PC-9 (cell line): ENCODE measurements at regions not wholly inside any gene's neighbourhood (a gene's known extent, or its start where the extent isn't known, plus 50 kb on each side); places are given as distances from the start of the nearest gene placed in this dataset.

Experiments
- BruUV-seq: library from RNA; stranded (reverse); fragments of 400-500 nt; replicated peaks from 2 replicates; lab custom pipeline; 2021; lab: Mats Ljungman, UMichigan
- CTCF ChIA-PET: fragments of 300-600 bp; sonication (Branson Sonifier 250); formaldehyde crosslinking; loops from one replicate; lab custom pipeline; 2022; ENCODE audit warnings: antibody characterized with exemption; lab: Charles Lee
- POLR2A ChIA-PET: fragments of 300-600 bp; sonication (Branson Sonifier 250); formaldehyde crosslinking; loops from one replicate; lab custom pipeline; 2022; ENCODE audit warnings: antibody characterized with exemption; ENCODE audit not compliant: unreplicated experiment; lab: Charles Lee
- DNase-seq, 2 experiments: peaks; one replicate each; pipeline versions ENCODE4 v3.0.0 to v3.0.0-alpha.2; 2015 to 2022; ENCODE audit warnings: mixed read lengths in 1 of 2
- H2AFZ ChIP-seq: fragments of 200-600 bp; sonication (generic); 2 replicates; pipeline ENCODE4 v1.8.1; 2017; ENCODE audit warnings: antibody characterized with exemption
- H3F3A ChIP-seq: fragments of 200-600 bp; sonication (generic); 2 replicates; pipeline ENCODE4 v1.8.1; 2017; ENCODE audit warnings: antibody characterized with exemption, mild to moderate bottlenecking, low read depth; ENCODE audit not compliant: insufficient read depth
- H3K27ac ChIP-seq: fragments of 200-600 bp; sonication (generic); 2 replicates; pipeline ENCODE4 v1.6.1; 2016; ENCODE audit warnings: mixed run types
- H3K27me3 ChIP-seq: fragments of 200-600 bp; sonication (generic); 2 replicates; pipeline ENCODE4 v1.6.1; 2016; ENCODE audit warnings: low read depth, mixed run types; ENCODE audit not compliant: insufficient read depth
- H3K36me3 ChIP-seq: fragments of 200-600 bp; sonication (generic); 2 replicates; pipeline ENCODE4 v1.6.1; 2016; ENCODE audit warnings: low read depth, mixed run types
- H3K4me1 ChIP-seq: fragments of 200-600 bp; sonication (generic); replicated peaks from 2 replicates; pipeline ENCODE4 v1.6.1; 2016; ENCODE audit warnings: mixed run types; ENCODE audit not compliant: insufficient read depth
- H3K4me2 ChIP-seq: fragments of 200-600 bp; sonication (generic); 2 replicates; pipeline ENCODE4 v1.6.1; 2017; ENCODE audit warnings: mixed run types
- H3K4me3 ChIP-seq: fragments of 200-600 bp; sonication (generic); 2 replicates; pipeline ENCODE4 v1.6.1; 2016; ENCODE audit warnings: mixed run types
- H3K79me2 ChIP-seq: fragments of 200-600 bp; sonication (generic); 2 replicates; pipeline ENCODE4 v1.6.1; 2017; ENCODE audit warnings: low read depth, mixed run types
- H3K9me2 ChIP-seq: fragments of 200-600 bp; sonication (generic); 2 replicates; pipeline ENCODE4 v1.8.1; 2017; ENCODE audit warnings: mild to moderate bottlenecking; ENCODE audit not compliant: insufficient read depth
- H3K9me3 ChIP-seq: fragments of 200-600 bp; sonication (generic); 2 replicates; pipeline ENCODE4 v1.8.1; 2016; ENCODE audit warnings: low read depth; ENCODE audit not compliant: insufficient read depth
- H4K20me1 ChIP-seq: fragments of 200-600 bp; sonication (generic); 2 replicates; pipeline ENCODE4 v1.8.1; 2017; ENCODE audit not compliant: insufficient read depth
- EZH2 ChIP-seq: fragments of 200-600 bp; sonication (generic); IDR thresholded peaks from 2 replicates; pipeline ENCODE4 v1.8.0; 2017; ENCODE audit warnings: antibody characterized with exemption, low read depth
- intact Hi-C: fragments of 100-400 bp; cut with micrococcal nuclease; formaldehyde crosslinking; loops from one replicate; pipeline ENCODE4 v1.10.0; 2022; ENCODE audit not compliant: unreplicated experiment
- TF ChIP-seq, protein P1 (sequence below): fragments of 200-600 bp; sonication (generic); conservative IDR thresholded peaks from 2 replicates; pipeline ENCODE4 v1.6.1; 2017; ENCODE audit warnings: mixed run types, antibody characterized with exemption, mild to moderate bottlenecking, moderate library complexity

- no peak overlapping the region for H2AFZ ChIP-seq
- ChIA-PET POLR2A (no interaction called here), CTCF (interaction anchor here (0.7 kb wide), 1 partner anchor 8 kb away, joined by 3 read pairs; no protein-coding TSS in a partner anchor)
- no peak overlapping the region for H3K27ac ChIP-seq
- H3F3A ChIP-seq: no peaks in the 10 kb centered on the region
- DNase-seq: no peak
- TF ChIP-seq, protein P1, sequence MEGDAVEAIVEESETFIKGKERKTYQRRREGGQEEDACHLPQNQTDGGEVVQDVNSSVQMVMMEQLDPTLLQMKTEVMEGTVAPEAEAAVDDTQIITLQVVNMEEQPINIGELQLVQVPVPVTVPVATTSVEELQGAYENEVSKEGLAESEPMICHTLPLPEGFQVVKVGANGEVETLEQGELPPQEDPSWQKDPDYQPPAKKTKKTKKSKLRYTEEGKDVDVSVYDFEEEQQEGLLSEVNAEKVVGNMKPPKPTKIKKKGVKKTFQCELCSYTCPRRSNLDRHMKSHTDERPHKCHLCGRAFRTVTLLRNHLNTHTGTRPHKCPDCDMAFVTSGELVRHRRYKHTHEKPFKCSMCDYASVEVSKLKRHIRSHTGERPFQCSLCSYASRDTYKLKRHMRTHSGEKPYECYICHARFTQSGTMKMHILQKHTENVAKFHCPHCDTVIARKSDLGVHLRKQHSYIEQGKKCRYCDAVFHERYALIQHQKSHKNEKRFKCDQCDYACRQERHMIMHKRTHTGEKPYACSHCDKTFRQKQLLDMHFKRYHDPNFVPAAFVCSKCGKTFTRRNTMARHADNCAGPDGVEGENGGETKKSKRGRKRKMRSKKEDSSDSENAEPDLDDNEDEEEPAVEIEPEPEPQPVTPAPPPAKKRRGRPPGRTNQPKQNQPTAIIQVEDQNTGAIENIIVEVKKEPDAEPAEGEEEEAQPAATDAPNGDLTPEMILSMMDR: no peak
- TF ChIP-seq EZH2: no peak
- H3K9me3 ChIP-seq: no peaks in the 10 kb centered on the region
- intact Hi-C loops: loop anchor here (5.0 kb wide), 1 partner anchor 109 kb away; no protein-coding TSS in a partner anchor
- no peaks in the 10 kb centered on the region for H3K27me3 ChIP-seq
- no peak overlapping the region for H3K4me3 ChIP-seq
- peaks cover 20% of the 10 kb centered on the region for H3K4me1 ChIP-seq
- no peaks in the 10 kb centered on the region for H3K9me2 ChIP-seq
- H3K79me2 ChIP-seq: no peaks in the 10 kb centered on the region
- H3K4me2 ChIP-seq: no peak overlapping the region
- no TSS peak for BruUV-seq
- no peaks in the 10 kb centered on the region for H4K20me1 ChIP-seq
- H3K36me3 ChIP-seq: no peaks in the 10 kb centered on the region
These were observed 673.9 kb upstream of the KLF4 start for GRCh38 chr9:108163321-108164005.

GRCh38 chr9:108162664-108163063, 673.1 kb upstream of the KLF4 start:
- peaks cover 20% of the 10 kb centered on the region for H3K4me1 ChIP-seq
- no peak overlapping the region for H2AFZ ChIP-seq
- no peak overlapping the region for H3K27ac ChIP-seq
- H3K36me3 ChIP-seq: no peaks in the 10 kb centered on the region
- H3K9me2 ChIP-seq: no peaks in the 10 kb centered on the region
- H3K79me2 ChIP-seq: no peaks in the 10 kb centered on the region
- no TSS peak for BruUV-seq
- ChIA-PET POLR2A (interaction anchor here (0.6 kb wide), 2 partner anchors 411 to 451 kb away, joined by 3 read pairs; no protein-coding TSS in a partner anchor), CTCF (interaction anchor here (0.7 kb wide), 1 partner anchor 811 kb away, joined by 3 read pairs; no protein-coding TSS in a partner anchor)
- intact Hi-C loops: loop anchor here (5.0 kb wide), 1 partner anchor 110 kb away; no protein-coding TSS in a partner anchor
- H3K9me3 ChIP-seq: no peaks in the 10 kb centered on the region
- H4K20me1 ChIP-seq: no peaks in the 10 kb centered on the region
- no peaks in the 10 kb centered on the region for H3F3A ChIP-seq
- no peak for DNase-seq
- H3K4me2 ChIP-seq: no peak overlapping the region
- H3K27me3 ChIP-seq: no peaks in the 10 kb centered on the region
- no peak overlapping the region for H3K4me3 ChIP-seq
- TF ChIP-seq, protein P1: no peak
- no peak for TF ChIP-seq EZH2

DNA sequence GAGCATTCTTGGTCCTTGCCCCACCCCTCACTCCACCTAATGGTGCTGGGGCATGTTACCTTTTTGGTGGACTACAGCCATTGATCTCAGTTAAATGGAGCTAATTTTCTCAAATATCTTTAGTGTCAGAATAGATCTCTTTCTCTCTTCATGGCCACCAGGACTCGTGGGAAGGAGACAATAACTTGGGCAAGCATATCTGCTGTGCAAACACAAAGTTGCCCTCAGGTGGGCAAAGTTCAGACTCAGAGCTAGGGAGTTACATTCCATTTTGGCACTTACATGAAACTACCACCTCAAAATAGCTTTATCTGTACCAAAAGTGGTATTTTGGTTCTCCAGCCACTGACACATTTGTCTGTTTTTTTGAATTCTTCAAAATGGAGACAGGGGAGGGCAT, 671.9 kb upstream of the KLF4 start:
- TF ChIP-seq, protein P1: no peak
- no peak for TF ChIP-seq EZH2
- H3K9me2 ChIP-seq: no peaks in the 10 kb centered on the region
- intact Hi-C loops: loop anchor here (5.0 kb wide), 1 partner anchor 111 kb away; no protein-coding TSS in a partner anchor
- POLR2A ChIA-PET: no interaction called here
- no TSS peak for BruUV-seq
- H3K36me3 ChIP-seq: no peaks in the 10 kb centered on the region
- DNase-seq: no peak
- CTCF ChIA-PET: no interaction called here
- H3K27ac ChIP-seq: no peak overlapping the region
- H3F3A ChIP-seq: no peaks in the 10 kb centered on the region
- no peaks in the 10 kb centered on the region for H3K79me2 ChIP-seq
- H3K4me1 ChIP-seq: peaks cover 15% of the 10 kb centered on the region
- H3K4me3 ChIP-seq: no peak overlapping the region
- H3K4me2 ChIP-seq: no peak overlapping the region
- no peaks in the 10 kb centered on the region for H3K27me3 ChIP-seq
- no peaks in the 10 kb centered on the region for H4K20me1 ChIP-seq
- no peak overlapping the region for H2AFZ ChIP-seq
- no peaks in the 10 kb centered on the region for H3K9me3 ChIP-seq
